Pulmonary artery endothelial cell (primary cell): ENCODE measurements at regions not wholly inside any gene's neighbourhood (a gene's known extent, or its start where the extent isn't known, plus 50 kb on each side); places are given as distances from the start of the nearest gene placed in this dataset.
A peak's percentile ranks its signal among the peaks of the same experiment; 100 is the strongest.
"Not testable (repeated sequence)": the region's sequence is repeated elsewhere in the genome, so short reads cannot be mapped to it uniquely, and the experiment has no call there.

Experiments
- DNase-seq: peaks from one replicate; pipeline ENCODE4 v3.0.0-alpha.2; 2011; ENCODE audit warnings: low read depth, low spot score

GRCh38 chrX:16319929-16320328 lies 152.6 kb downstream of the MAGEB17 start:
- no peak for DNase-seq

- DNase-seq = no peak
Observed at GRCh38 chrX:16320765-16321355, 153.6 kb downstream of the MAGEB17 start.

- no peak for DNase-seq
Observed at GRCh38 chrX:16333453-16333852, 166.2 kb downstream of the MAGEB17 start.

GRCh38 chrX:16335181-16335580 lies 167.9 kb downstream of the MAGEB17 start:
- no peak for DNase-seq

- DNase-seq = no peak
Observed at GRCh38 chrX:16347968-16348670, 180.8 kb downstream of the MAGEB17 start.

GRCh38 chrX:16357902-16358301 lies 190.6 kb downstream of the MAGEB17 start:
- no peak for DNase-seq

- not testable (repeated sequence) for DNase-seq
Observed at GRCh38 chrX:16360056-16360455, 192.8 kb downstream of the MAGEB17 start.

- DNase-seq = no peak
Observed at GRCh38 chrX:16368696-16369095, 201.4 kb downstream of the MAGEB17 start.

- no peak for DNase-seq
Observed at GRCh38 chrX:16376056-16376455, 208.8 kb downstream of the MAGEB17 start.

GRCh38 chrX:16386126-16386525 lies 218.8 kb downstream of the MAGEB17 start:
- no peak for DNase-seq

GRCh38 chrX:16392597-16392996 lies 225.3 kb downstream of the MAGEB17 start:
- DNase-seq = no peak

GRCh38 chrX:16394290-16394689 lies 227.0 kb downstream of the MAGEB17 start:
- no peak for DNase-seq

GRCh38 chrX:16403808-16404207 lies 236.5 kb downstream of the MAGEB17 start:
- no peak for DNase-seq

- DNase-seq = no peak
Observed at GRCh38 chrX:16416588-16416987, 233.4 kb upstream of the S100G start.

- no peak for DNase-seq
Observed at GRCh38 chrX:16418650-16419049, 231.3 kb upstream of the S100G start.

GRCh38 chrX:16427668-16428067 lies 222.3 kb upstream of the S100G start:
- DNase-seq = no peak

GRCh38 chrX:16429406-16429805 lies 220.6 kb upstream of the S100G start:
- DNase-seq = no peak

- DNase-seq = no peak
Observed at GRCh38 chrX:16431266-16431665, 218.7 kb upstream of the S100G start.

- no peak for DNase-seq
Observed at GRCh38 chrX:16433021-16433420, 216.9 kb upstream of the S100G start.

- no peak for DNase-seq
Observed at GRCh38 chrX:16435399-16435986, 214.5 kb upstream of the S100G start.

GRCh38 chrX:16436348-16437188 lies 213.4 kb upstream of the S100G start:
- DNase-seq = peak; percentile 24

GRCh38 chrX:16440446-16440845 lies 209.5 kb upstream of the S100G start:
- no peak for DNase-seq
